HCT116 (cell line): ENCODE measurements at regions not wholly inside any gene's neighbourhood (a gene's known extent, or its start where the extent isn't known, plus 50 kb on each side); places are given as distances from the start of the nearest gene placed in this dataset.

Source experiments
- ATAC-seq: fragments of 200-7000 bp; cut with Tn5 transposase; 2 replicates; pipeline ENCODE4 v1.9.1; 2020; ENCODE audit warnings: mild to moderate bottlenecking, moderate library complexity
- BruUV-seq: library from RNA; stranded (reverse); fragments of 400-500 nt; replicated peaks from 2 replicates; lab custom pipeline; 2021; lab: Mats Ljungman, UMichigan
- CTCF ChIA-PET: fragments of 300-600 bp; sonication (Branson Sonifier 250); formaldehyde crosslinking; loops from one replicate; lab custom pipeline; 2021; ENCODE audit warnings: antibody characterized with exemption; lab: Charles Lee
- POLR2A ChIA-PET: fragments of 300-600, 350-600 bp; sonication (Branson Sonifier 250); formaldehyde crosslinking; loops from one replicate; lab custom pipeline; 2021; ENCODE audit warnings: antibody characterized with exemption; lab: Charles Lee
- RAD21 ChIA-PET, 2 experiments: fragments of 300-600 bp; sonication (Branson Sonifier 250); formaldehyde crosslinking; loops; one replicate each; lab custom pipeline; 2023; ENCODE audit warnings: low total read pairs in 2 of 2; ENCODE audit not compliant: uncharacterized antibody in 2 of 2, unreplicated experiment in 2 of 2, low non-redundant PET in 1 of 2; lab: Charles Lee
- DNase-seq: peaks from one replicate; pipeline ENCODE4 v3.0.0-alpha.2; 2010; ENCODE audit warnings: low read depth, low spot score
- H2AFZ ChIP-seq: fragments of 200-600 bp; shearing (Covaris generic), sonication (generic); 2 replicates; pipeline ENCODE4 v1.6.1; 2017; ENCODE audit warnings: low read depth, mixed run types, mixed read lengths, antibody characterized with exemption, low read length; ENCODE audit not compliant: poor library complexity, severe bottlenecking
- H3K27ac ChIP-seq: 2 replicates; pipeline ENCODE4 v1.5.1; 2012; ENCODE audit warnings: low read depth, low read length
- H3K27me3 ChIP-seq: fragments of 200-600 bp; sonication (generic); 2 replicates; pipeline ENCODE4 v1.6.1; 2016; ENCODE audit warnings: mixed run types, low read length, mixed read lengths; ENCODE audit not compliant: insufficient read depth
- H3K36me3 ChIP-seq, 2 experiments: fragments of 200-500 bp in 1 of 2; fragments of 200-600 bp in 1 of 2; sonication (Bioruptor generic) in 1 of 2; sonication (generic) in 1 of 2; 2 replicates each; pipeline versions ENCODE4 v1.5.1 to v1.6.1; 2014 to 2016; ENCODE audit warnings: low read length in 2 of 2, inconsistent platforms in 1 of 2, mixed read lengths in 1 of 2, mixed run types in 1 of 2; ENCODE audit not compliant: insufficient read depth in 2 of 2, control insufficient read depth in 1 of 2
- H3K4me1 ChIP-seq, 2 experiments: fragments of 200-600 bp in 1 of 2; sonication (generic) in 1 of 2; 2 replicates each; pipeline versions ENCODE4 v1.5.1 to v1.6.1; 2012 to 2017; ENCODE audit warnings: low read length in 2 of 2, inconsistent platforms in 1 of 2, mild to moderate bottlenecking in 1 of 2, mixed read lengths in 1 of 2, mixed run types in 1 of 2, moderate library complexity in 1 of 2; ENCODE audit not compliant: insufficient read depth in 2 of 2, control insufficient read depth in 1 of 2
- H3K4me2 ChIP-seq: fragments of 200-600 bp; sonication (generic); 2 replicates; pipeline ENCODE4 v1.6.1; 2017; ENCODE audit warnings: mixed run types, low read length, mixed read lengths
- H3K4me3 ChIP-seq, 2 experiments: fragments of 200-600 bp in 1 of 2; sonication (generic) in 1 of 2; replicated peaks in 1 of 2; 2 replicates each; pipeline ENCODE4 v1.5.1; 2011 to 2016; ENCODE audit warnings: low read length in 2 of 2, control low read depth in 1 of 2, low read depth in 1 of 2, mild to moderate bottlenecking in 1 of 2, mixed read lengths in 1 of 2, mixed run types in 1 of 2
- H3K79me2 ChIP-seq: fragments of 200-600 bp; sonication (generic); 2 replicates; pipeline ENCODE4 v1.6.1; 2017; ENCODE audit warnings: mild to moderate bottlenecking, mixed run types, low read length, moderate library complexity, mixed read lengths; ENCODE audit not compliant: insufficient read depth
- H3K9ac ChIP-seq: fragments of 200-600 bp; sonication (generic); 2 replicates; pipeline ENCODE4 v1.6.1; 2016; ENCODE audit warnings: low read length, mixed read lengths
- H3K9me2 ChIP-seq: fragments of 200-600 bp; sonication (generic), shearing (Covaris generic); 2 replicates; pipeline ENCODE4 v1.6.1; 2017; ENCODE audit warnings: mixed run types, mild to moderate bottlenecking, moderate library complexity; ENCODE audit not compliant: insufficient read depth
- H3K9me3 ChIP-seq, 2 experiments: fragments of 200-500 bp in 1 of 2; fragments of 200-600 bp in 1 of 2; sonication (Bioruptor generic) in 1 of 2; sonication (generic) in 1 of 2; 2 replicates each; pipeline ENCODE4 v1.6.1; 2014 to 2017; ENCODE audit warnings: low read length in 2 of 2, mixed read lengths in 2 of 2, inconsistent platforms in 1 of 2, low read depth in 1 of 2, mild to moderate bottlenecking in 1 of 2, mixed run types in 1 of 2, moderate library complexity in 1 of 2; ENCODE audit not compliant: control insufficient read depth in 1 of 2, insufficient read depth in 1 of 2
- H4K20me1 ChIP-seq: fragments of 200-600 bp; sonication (generic), shearing (Covaris generic); 2 replicates; pipeline ENCODE4 v1.6.1; 2017; ENCODE audit warnings: mixed run types, mild to moderate bottlenecking, moderate library complexity; ENCODE audit not compliant: insufficient read depth
- FOSL1 ChIP-seq: IDR thresholded peaks from 2 replicates; pipeline ENCODE4 v1.6.1; 2012; ENCODE audit warnings: low read depth
- JUND ChIP-seq: IDR thresholded peaks from 2 replicates; pipeline ENCODE4 v1.6.1; 2012
- POLR2A ChIP-seq: IDR thresholded peaks from 2 replicates; pipeline ENCODE4 v1.7.0; 2011; ENCODE audit warnings: borderline replicate concordance; ENCODE audit not compliant: insufficient read depth, insufficient read length; ENCODE audit errors: extremely low read depth
- RAD21 ChIP-seq: IDR thresholded peaks from 2 replicates; pipeline ENCODE4 v1.6.1; 2012; ENCODE audit warnings: low read depth, mild to moderate bottlenecking
- SIN3A ChIP-seq: IDR thresholded peaks from 2 replicates; pipeline ENCODE4 v1.6.1; 2012; ENCODE audit warnings: low read depth
- SP1 ChIP-seq: IDR thresholded peaks from 2 replicates; pipeline ENCODE4 v1.6.1; 2012; ENCODE audit warnings: low read depth
- SRF ChIP-seq: IDR thresholded peaks from 2 replicates; pipeline ENCODE4 v1.6.1; 2012; ENCODE audit warnings: low read depth
- YY1 ChIP-seq: IDR thresholded peaks from 2 replicates; pipeline ENCODE4 v1.6.1; 2011; ENCODE audit warnings: low read length, low read depth, moderate library complexity, mild to moderate bottlenecking; ENCODE audit not compliant: insufficient replicate concordance; ENCODE audit errors: extremely low read depth
- intact Hi-C: fragments of 100-400 bp; cut with micrococcal nuclease; formaldehyde crosslinking; loops from 2 replicates; pipeline ENCODE4 v1.10.0; 2022
- TF ChIP-seq, protein P1 (sequence below), 3 experiments: fragments of 200-600 bp in 1 of 3; sonication (generic) in 1 of 3; IDR thresholded peaks in 2 of 3; conservative IDR thresholded peaks in 1 of 3; 2 replicates each; pipeline ENCODE4 v1.5.1; 2012 to 2017; ENCODE audit warnings: low read depth in 2 of 3, low read length in 2 of 3, antibody characterized with exemption in 1 of 3, borderline replicate concordance in 1 of 3, control low read depth in 1 of 3, mild to moderate bottlenecking in 1 of 3, mixed read lengths in 1 of 3, mixed run types in 1 of 3, moderate library complexity in 1 of 3; ENCODE audit not compliant: insufficient read depth in 1 of 3
- TF ChIP-seq, protein P2 (sequence below): IDR thresholded peaks from 2 replicates; pipeline ENCODE4 v1.6.1; 2012; ENCODE audit warnings: low read depth
- TF ChIP-seq, protein P3 (sequence below): IDR thresholded peaks from 2 replicates; pipeline ENCODE4 v1.6.1; 2012

DNA sequence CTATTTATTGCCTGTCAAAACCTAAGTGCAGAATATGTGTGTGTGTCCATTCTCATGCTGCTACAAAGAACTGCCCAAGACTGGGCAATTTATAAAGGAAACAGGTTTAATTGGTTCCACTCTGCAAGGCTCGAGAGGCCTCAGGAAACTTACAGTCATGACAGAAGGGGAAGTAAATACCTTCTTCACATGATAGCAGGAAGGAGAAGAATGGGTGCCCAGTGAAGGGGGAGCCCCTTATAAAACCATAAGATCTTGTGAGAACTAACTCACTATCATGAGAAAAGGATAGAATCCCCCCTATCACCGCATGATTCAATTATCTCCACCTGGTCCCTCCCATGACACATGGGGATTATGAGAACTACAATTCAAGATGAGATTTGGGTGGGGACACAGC lies 300.7 kb upstream of the SNX7 start:
- ChIA-PET CTCF (no interaction called here), RAD21 (no interaction called here), POLR2A (no interaction called here)
- Histone ChIP-seq H3K4me2 (no peak overlapping the region), H3K79me2 (no peaks in the 10 kb centered on the region), H3K27me3 (no peaks in the 10 kb centered on the region), H3K9me3 (no peaks in the 10 kb centered on the region), H3K27ac (no peak overlapping the region), H3K36me3 (no peaks in the 10 kb centered on the region), H2AFZ (no peak overlapping the region), H3K4me3 (no peak overlapping the region), H3K9me2 (no peaks in the 10 kb centered on the region), H3K9ac (no peak overlapping the region), H3K4me1 (no peaks in the 10 kb centered on the region), H4K20me1 (no peaks in the 10 kb centered on the region)
- no TSS peak for BruUV-seq
- ATAC-seq (no peak), DNase-seq (no peak)
- intact Hi-C loops: no loop called here
- no peak for TF ChIP-seq SP1
- TF ChIP-seq, protein P1, sequence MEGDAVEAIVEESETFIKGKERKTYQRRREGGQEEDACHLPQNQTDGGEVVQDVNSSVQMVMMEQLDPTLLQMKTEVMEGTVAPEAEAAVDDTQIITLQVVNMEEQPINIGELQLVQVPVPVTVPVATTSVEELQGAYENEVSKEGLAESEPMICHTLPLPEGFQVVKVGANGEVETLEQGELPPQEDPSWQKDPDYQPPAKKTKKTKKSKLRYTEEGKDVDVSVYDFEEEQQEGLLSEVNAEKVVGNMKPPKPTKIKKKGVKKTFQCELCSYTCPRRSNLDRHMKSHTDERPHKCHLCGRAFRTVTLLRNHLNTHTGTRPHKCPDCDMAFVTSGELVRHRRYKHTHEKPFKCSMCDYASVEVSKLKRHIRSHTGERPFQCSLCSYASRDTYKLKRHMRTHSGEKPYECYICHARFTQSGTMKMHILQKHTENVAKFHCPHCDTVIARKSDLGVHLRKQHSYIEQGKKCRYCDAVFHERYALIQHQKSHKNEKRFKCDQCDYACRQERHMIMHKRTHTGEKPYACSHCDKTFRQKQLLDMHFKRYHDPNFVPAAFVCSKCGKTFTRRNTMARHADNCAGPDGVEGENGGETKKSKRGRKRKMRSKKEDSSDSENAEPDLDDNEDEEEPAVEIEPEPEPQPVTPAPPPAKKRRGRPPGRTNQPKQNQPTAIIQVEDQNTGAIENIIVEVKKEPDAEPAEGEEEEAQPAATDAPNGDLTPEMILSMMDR (IDR thresholded peaks at IDR 0.05 in 2 of 3, conservative IDR thresholded peaks at IDR 0.05 in 1 of 3; ENCODE audit: borderline replicate concordance in 1 of 3, insufficient read depth in 1 of 3, low read depth in 2 of 3, low read length in 2 of 3): no peak

DNA sequence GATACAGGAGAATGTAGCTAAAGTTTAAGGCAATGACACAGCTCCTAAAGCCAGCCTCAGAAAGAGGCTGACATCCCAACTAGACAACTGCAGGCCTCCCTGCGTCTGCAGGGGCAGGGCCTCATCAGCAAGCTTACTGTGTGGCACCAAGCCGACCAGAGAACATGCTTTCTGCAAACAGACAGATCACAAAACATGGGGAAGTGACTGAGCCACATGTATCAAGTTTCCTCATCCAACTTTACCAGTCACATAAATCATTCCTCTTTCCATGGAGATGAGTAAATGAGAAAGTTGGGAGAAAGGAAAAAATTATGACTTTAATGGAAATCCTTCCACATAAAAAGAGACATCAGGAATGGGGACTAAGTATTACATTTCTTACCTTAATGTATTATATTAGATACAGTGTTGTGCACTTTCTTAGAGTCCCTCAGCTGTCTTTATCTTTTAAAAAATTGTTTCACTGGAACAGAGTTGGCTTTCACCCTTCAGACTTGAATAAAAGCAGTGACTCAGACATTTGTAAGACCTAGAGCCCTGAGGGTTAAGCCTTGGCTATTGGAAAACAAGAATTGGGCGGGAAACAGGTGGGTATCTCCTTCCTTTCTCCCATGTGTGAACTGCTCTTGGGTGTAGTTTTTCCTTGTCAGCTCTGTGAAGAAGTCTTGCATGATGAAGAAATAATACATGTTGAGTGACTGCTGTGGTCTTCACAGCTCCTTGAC lies 305.7 kb upstream of the SNX7 start:
- CTCF ChIA-PET: no interaction called here
- TF ChIP-seq RAD21 (no peak), YY1 (no peak), JUND (no peak), POLR2A (no peak), SIN3A (no peak), FOSL1 (no peak), SRF (no peak)
- TF ChIP-seq, protein P1 (IDR thresholded peaks at IDR 0.05 in 2 of 3, conservative IDR thresholded peaks at IDR 0.05 in 1 of 3; ENCODE audit: borderline replicate concordance in 1 of 3, insufficient read depth in 1 of 3, low read depth in 2 of 3, low read length in 2 of 3): no peak
- TF ChIP-seq, protein P2, sequence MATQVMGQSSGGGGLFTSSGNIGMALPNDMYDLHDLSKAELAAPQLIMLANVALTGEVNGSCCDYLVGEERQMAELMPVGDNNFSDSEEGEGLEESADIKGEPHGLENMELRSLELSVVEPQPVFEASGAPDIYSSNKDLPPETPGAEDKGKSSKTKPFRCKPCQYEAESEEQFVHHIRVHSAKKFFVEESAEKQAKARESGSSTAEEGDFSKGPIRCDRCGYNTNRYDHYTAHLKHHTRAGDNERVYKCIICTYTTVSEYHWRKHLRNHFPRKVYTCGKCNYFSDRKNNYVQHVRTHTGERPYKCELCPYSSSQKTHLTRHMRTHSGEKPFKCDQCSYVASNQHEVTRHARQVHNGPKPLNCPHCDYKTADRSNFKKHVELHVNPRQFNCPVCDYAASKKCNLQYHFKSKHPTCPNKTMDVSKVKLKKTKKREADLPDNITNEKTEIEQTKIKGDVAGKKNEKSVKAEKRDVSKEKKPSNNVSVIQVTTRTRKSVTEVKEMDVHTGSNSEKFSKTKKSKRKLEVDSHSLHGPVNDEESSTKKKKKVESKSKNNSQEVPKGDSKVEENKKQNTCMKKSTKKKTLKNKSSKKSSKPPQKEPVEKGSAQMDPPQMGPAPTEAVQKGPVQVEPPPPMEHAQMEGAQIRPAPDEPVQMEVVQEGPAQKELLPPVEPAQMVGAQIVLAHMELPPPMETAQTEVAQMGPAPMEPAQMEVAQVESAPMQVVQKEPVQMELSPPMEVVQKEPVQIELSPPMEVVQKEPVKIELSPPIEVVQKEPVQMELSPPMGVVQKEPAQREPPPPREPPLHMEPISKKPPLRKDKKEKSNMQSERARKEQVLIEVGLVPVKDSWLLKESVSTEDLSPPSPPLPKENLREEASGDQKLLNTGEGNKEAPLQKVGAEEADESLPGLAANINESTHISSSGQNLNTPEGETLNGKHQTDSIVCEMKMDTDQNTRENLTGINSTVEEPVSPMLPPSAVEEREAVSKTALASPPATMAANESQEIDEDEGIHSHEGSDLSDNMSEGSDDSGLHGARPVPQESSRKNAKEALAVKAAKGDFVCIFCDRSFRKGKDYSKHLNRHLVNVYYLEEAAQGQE: no peak
- TF ChIP-seq, protein P3, sequence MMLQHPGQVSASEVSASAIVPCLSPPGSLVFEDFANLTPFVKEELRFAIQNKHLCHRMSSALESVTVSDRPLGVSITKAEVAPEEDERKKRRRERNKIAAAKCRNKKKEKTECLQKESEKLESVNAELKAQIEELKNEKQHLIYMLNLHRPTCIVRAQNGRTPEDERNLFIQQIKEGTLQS: no peak

More for the DNA sequence above, 305.7 kb upstream of the SNX7 start:
- Histone ChIP-seq H3K4me1 (no peaks in the 10 kb centered on the region), H3K4me2 (no peak overlapping the region), H3K9me2 (0 out of 2 replicates have a peak, but pooled peaks cover 3% of the 10 kb centered on the region), H3K36me3 (no peaks in the 10 kb centered on the region), H3K9me3 (no peaks in the 10 kb centered on the region), H3K27me3 (no peaks in the 10 kb centered on the region), H3K9ac (no peak overlapping the region), H3K27ac (no peak overlapping the region), H4K20me1 (no peaks in the 10 kb centered on the region), H2AFZ (no peak overlapping the region), H3K4me3 (no peak overlapping the region), H3K79me2 (no peaks in the 10 kb centered on the region)
- intact Hi-C loops: no loop called here
- no peak for DNase-seq
- POLR2A ChIA-PET: no interaction called here
- RAD21 ChIA-PET: no interaction called here
- BruUV-seq: no TSS peak
- no peak for ATAC-seq
